ENCODE measurements at regions not wholly inside any gene's neighbourhood (a gene's known extent, or its start where the extent isn't known, plus 50 kb on each side); places are given as distances from the start of the nearest gene placed in this dataset.

GRCh38 chr22:48263791-48264351 lies 1501.4 kb downstream of the TBC1D22A start:
- TF ChIP-seq EP300 (IDR thresholded peaks at IDR 0.05) = no peak
- TF ChIP-seq POLR2A (IDR thresholded peaks at IDR 0.05) = no peak
